DMS53 (cell line): ENCODE measurements at regions not wholly inside any gene's neighbourhood (a gene's known extent, or its start where the extent isn't known, plus 50 kb on each side); places are given as distances from the start of the nearest gene placed in this dataset.

Source experiments
- DNase-seq: peaks from one replicate; lab custom pipeline; 2025; lab: John Stamatoyannopoulos, UW

- peak; percentile 91 for DNase-seq
Measured at GRCh38 chr14:42929806-42930480, 1323.3 kb downstream of the LRFN5 start.

- peak; percentile 59 for DNase-seq
Measured at GRCh38 chr14:42927313-42927712, 1320.6 kb downstream of the LRFN5 start.

- no peak for DNase-seq
Measured at GRCh38 chr14:42921901-42922300, 1315.2 kb downstream of the LRFN5 start.

GRCh38 chr14:42918615-42919014 lies 1311.9 kb downstream of the LRFN5 start:
- no peak for DNase-seq

- peak; percentile 20 for DNase-seq
Measured at GRCh38 chr14:42911642-42912041, 1305.0 kb downstream of the LRFN5 start.

GRCh38 chr14:42909659-42910058 lies 1303.0 kb downstream of the LRFN5 start:
- no peak for DNase-seq

GRCh38 chr14:42893183-42893582 lies 1286.5 kb downstream of the LRFN5 start:
- DNase-seq, result no peak

GRCh38 chr14:42884100-42884499 lies 1277.4 kb downstream of the LRFN5 start:
- DNase-seq, result peak; percentile 69

- no peak for DNase-seq
Measured at GRCh38 chr14:42877716-42878115, 1271.0 kb downstream of the LRFN5 start.

- DNase-seq, result no peak
Measured at GRCh38 chr14:42872786-42873185, 1266.1 kb downstream of the LRFN5 start.

DNA sequence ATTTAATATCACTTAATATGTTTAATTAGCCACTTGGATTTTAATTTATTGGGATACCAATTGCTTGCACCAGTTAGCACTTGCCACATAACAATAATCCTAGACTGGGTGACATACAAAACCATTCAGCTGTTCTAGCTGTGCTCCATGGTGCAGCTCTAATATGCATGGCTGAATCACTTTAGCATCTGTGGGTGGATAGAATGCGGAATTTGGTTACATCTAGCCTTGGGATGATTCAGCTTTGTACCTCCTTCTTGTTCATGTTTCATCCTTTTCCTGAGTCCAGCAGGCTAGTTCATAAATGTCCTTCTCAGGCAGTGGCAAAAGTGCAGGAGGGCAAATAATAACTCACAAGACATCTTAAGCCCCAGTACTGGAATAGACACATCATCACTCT lies 1263.0 kb downstream of the LRFN5 start:
- DNase-seq, result no peak

GRCh38 chr14:42862114-42862513 lies 1255.4 kb downstream of the LRFN5 start:
- peak; percentile 8 for DNase-seq

GRCh38 chr14:42860371-42860770 lies 1253.7 kb downstream of the LRFN5 start:
- no peak for DNase-seq

GRCh38 chr14:42856106-42856505 lies 1249.4 kb downstream of the LRFN5 start:
- no peak for DNase-seq

- DNase-seq, result no peak
Measured at GRCh38 chr14:42855085-42855484, 1248.4 kb downstream of the LRFN5 start.

DNA sequence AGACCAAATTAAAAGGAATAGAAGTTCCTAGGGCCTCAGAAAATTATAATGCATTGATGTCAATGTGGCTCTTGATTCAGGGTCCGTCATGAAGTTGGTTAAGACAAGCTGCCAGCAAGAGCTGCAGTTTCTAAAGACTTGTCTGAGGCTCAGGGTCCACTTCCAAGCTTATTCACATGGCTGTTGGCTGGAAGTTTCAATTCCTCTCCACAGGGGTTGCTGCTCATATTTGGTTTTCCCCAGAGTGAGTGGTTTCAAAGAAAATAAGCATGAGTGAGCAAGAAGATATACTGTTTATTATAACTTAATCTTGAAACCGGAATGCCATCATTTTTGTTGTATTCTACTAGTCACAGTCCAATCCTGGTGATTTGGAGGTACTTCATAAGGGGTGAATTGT lies 1247.4 kb downstream of the LRFN5 start:
- DNase-seq, result no peak

DNA sequence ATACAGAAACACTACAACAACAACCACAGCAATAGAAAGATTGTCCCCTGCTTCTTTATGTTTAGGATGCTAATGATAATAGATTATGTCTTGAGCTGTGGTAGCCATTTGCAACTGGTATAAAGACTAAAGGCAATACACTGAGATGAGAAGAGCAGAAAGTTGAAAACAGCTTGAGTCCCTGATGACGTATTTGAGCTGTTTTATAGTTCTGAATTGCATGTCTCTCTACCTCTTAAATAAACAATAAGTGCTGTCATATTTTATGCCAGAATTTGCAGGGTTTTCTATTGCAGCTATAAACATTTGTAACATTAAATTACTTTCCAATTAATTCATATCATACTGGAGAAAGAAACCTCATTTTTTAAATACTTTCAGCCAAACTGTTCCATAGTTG lies 1242.0 kb downstream of the LRFN5 start:
- DNase-seq, result no peak

GRCh38 chr14:42814817-42815216 lies 1208.1 kb downstream of the LRFN5 start:
- no peak for DNase-seq

- no peak for DNase-seq
Measured at GRCh38 chr14:42806909-42807315, 1200.2 kb downstream of the LRFN5 start.

- no peak for DNase-seq
Measured at GRCh38 chr14:42804141-42804540, 1197.5 kb downstream of the LRFN5 start.

DNA sequence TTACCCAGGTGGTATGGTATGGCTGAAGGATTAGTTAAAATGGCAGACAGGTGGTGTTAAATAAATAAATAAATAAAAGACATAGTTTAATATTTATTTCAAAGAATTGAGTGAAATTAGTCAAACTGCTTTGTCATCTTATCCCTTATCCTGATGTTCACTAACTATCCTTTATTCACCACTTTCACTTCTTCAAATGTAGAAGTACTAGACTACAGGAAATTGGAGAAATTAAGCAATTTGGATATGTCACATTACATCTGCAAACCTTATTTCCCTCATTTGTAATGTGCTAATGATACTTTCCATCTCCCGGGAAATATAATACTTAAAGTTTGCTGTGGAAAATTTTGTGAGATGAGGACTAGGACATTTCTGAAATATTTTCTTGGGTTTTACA lies 1195.7 kb downstream of the LRFN5 start:
- no peak for DNase-seq

DNA sequence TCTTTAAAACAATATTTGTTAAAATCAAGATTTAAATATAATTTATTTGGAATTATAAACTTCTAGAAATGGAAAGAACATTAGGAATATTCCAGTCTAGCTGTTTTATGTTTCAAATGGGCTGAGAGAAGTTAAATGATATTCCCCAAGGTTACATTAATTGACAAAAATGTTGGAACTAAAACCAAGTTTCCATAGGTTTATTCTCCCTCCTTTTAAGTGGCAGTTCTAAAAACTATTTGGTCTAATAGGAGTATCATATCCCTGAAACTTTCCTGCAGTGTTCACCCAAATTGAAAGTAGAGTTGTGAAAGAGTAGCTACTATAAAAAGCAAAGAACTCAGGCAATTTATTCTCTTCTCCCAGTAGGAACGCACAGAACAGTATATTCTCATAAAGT lies 1185.5 kb downstream of the LRFN5 start:
- no peak for DNase-seq

- DNase-seq, result no peak
Measured at GRCh38 chr14:42782754-42783153, 1176.1 kb downstream of the LRFN5 start.

DNA sequence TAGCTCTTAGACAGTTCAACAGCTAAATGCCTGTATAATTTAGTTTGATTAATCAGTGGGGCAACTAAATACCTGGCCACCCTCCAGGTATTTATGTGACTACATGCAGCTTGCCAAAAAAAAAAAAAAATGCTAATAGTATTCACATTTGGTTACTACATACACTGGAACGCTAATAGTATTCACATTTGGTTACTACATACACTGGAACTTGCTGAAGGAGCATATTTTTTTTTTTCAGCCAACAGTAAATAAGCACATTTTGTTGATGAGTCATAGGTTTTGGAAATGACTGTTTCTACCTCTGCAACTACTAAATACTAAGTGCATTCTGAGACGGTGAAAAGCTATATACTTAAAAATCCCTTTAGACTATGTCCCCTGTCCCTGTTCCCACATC lies 1172.3 kb downstream of the LRFN5 start:
- DNase-seq, result no peak
